ENCODE measurements at regions not wholly inside any gene's neighbourhood (a gene's known extent, or its start where the extent isn't known, plus 50 kb on each side); places are given as distances from the start of the nearest gene placed in this dataset.

DNA sequence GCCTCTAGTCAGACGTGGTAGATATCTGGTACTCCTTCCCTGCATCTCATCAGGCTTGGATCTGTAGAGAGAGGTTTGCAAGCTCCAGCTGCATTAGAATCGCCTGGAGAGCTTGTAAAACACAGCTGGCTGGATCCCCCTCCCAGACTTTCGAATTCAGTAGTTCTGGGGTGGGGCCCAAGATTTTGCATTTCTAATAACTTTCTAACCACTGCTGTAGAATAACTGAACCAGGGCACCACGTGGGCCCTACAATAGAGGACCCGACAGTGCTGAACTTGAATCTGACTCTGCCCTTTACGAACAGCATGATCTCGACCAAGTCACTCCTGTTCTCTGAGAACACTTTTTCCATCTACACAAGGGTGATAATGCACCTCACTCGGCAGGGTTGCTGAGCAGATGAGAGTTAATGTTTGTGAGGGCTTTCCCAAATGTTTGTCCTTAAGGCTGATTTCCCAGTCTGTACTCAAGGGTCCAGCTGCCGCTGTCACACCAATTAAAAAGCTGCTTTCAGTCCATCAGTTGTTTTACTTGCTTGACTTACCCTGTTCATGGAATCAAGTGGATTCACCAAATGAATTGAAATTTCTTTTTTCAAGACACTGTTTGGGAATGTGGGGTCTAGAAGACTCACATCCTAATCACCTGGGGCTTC is 86.6 kb upstream of the SLC24A4 start:
- H3K4me3 ChIP-seq (ENCODE audit: low read depth in 1 of 2, low read length in 2 of 2): no peak overlapping the region
- no peak overlapping the region for H3K9ac ChIP-seq (ENCODE audit: low read depth, low read length)
- no peak overlapping the region for H2AFZ ChIP-seq (ENCODE audit: low read depth, low read length)
- no peak overlapping the region for H3K27ac ChIP-seq (ENCODE audit: low read length)
- no peaks in the 10 kb centered on the region for H3K79me2 ChIP-seq (ENCODE audit: insufficient read depth, low read length)
- DNase-seq (no peak), ATAC-seq (ENCODE audit: insufficient read depth, low read depth) (no peak)
- H3K9me3 ChIP-seq (ENCODE audit: insufficient read depth, low read length, severe bottlenecking): no peaks in the 10 kb centered on the region
- H3K36me3 ChIP-seq (ENCODE audit: insufficient read depth, low read length): no peaks in the 10 kb centered on the region
- H4K20me1 ChIP-seq (ENCODE audit: insufficient read depth, low read length): no peaks in the 10 kb centered on the region
- no peak for TF ChIP-seq EZH2 (IDR thresholded peaks at IDR 0.05; ENCODE audit: borderline replicate concordance, low read depth, low read length, severe bottlenecking)
- no peak for TF ChIP-seq CTCF (IDR thresholded peaks at IDR 0.05; ENCODE audit: borderline replicate concordance, extremely low read depth, low read length, poor library complexity, severe bottlenecking)
- no peak overlapping the region for H3K4me2 ChIP-seq (ENCODE audit: insufficient read depth, low read length)
- H3K4me1 ChIP-seq (ENCODE audit: insufficient read depth, low read length): no peaks in the 10 kb centered on the region
- H3K27me3 ChIP-seq (ENCODE audit: insufficient read depth, low read length, poor library complexity): no peaks in the 10 kb centered on the region

GRCh38 chr14:92240658-92241057 is 82.3 kb upstream of the SLC24A4 start:
- no peak overlapping the region for H3K4me3 ChIP-seq (ENCODE audit: low read depth in 1 of 2, low read length in 2 of 2)
- TF ChIP-seq CTCF (IDR thresholded peaks at IDR 0.05; ENCODE audit: borderline replicate concordance, extremely low read depth, low read length, poor library complexity, severe bottlenecking): no peak
- TF ChIP-seq EZH2 (IDR thresholded peaks at IDR 0.05; ENCODE audit: borderline replicate concordance, low read depth, low read length, severe bottlenecking): no peak
- H3K36me3 ChIP-seq (ENCODE audit: insufficient read depth, low read length): no peaks in the 10 kb centered on the region
- H3K27me3 ChIP-seq (ENCODE audit: insufficient read depth, low read length, poor library complexity): no peaks in the 10 kb centered on the region
- H3K9me3 ChIP-seq (ENCODE audit: insufficient read depth, low read length, severe bottlenecking): peaks cover 7% of the 10 kb centered on the region
- H3K27ac ChIP-seq (ENCODE audit: low read length): no peak overlapping the region
- no peak overlapping the region for H3K9ac ChIP-seq (ENCODE audit: low read depth, low read length)
- no peak overlapping the region for H2AFZ ChIP-seq (ENCODE audit: low read depth, low read length)
- H4K20me1 ChIP-seq (ENCODE audit: insufficient read depth, low read length): no peaks in the 10 kb centered on the region
- H3K4me2 ChIP-seq (ENCODE audit: insufficient read depth, low read length): no peak overlapping the region
- no peaks in the 10 kb centered on the region for H3K79me2 ChIP-seq (ENCODE audit: insufficient read depth, low read length)
- DNase-seq: no peak
- ATAC-seq (ENCODE audit: insufficient read depth, low read depth): no peak
- H3K4me1 ChIP-seq (ENCODE audit: insufficient read depth, low read length): no peaks in the 10 kb centered on the region

GRCh38 chr14:92241966-92242595 is 80.9 kb upstream of the SLC24A4 start:
- Histone ChIP-seq H3K9me3 (ENCODE audit: insufficient read depth, low read length, severe bottlenecking) (peaks cover 11% of the 10 kb centered on the region), H3K4me2 (ENCODE audit: insufficient read depth, low read length) (no peak overlapping the region), H2AFZ (ENCODE audit: low read depth, low read length) (no peak overlapping the region), H4K20me1 (ENCODE audit: insufficient read depth, low read length) (no peaks in the 10 kb centered on the region), H3K79me2 (ENCODE audit: insufficient read depth, low read length) (no peaks in the 10 kb centered on the region), H3K9ac (ENCODE audit: low read depth, low read length) (no peak overlapping the region), H3K27ac (ENCODE audit: low read length) (no peak overlapping the region), H3K4me1 (ENCODE audit: insufficient read depth, low read length) (no peaks in the 10 kb centered on the region), H3K36me3 (ENCODE audit: insufficient read depth, low read length) (no peaks in the 10 kb centered on the region), H3K4me3 (ENCODE audit: low read depth in 1 of 2, low read length in 2 of 2) (no peak overlapping the region), H3K27me3 (ENCODE audit: insufficient read depth, low read length, poor library complexity) (no peaks in the 10 kb centered on the region)
- DNase-seq: no peak
- no peak for ATAC-seq (ENCODE audit: insufficient read depth, low read depth)
- TF ChIP-seq EZH2 (IDR thresholded peaks at IDR 0.05; ENCODE audit: borderline replicate concordance, low read depth, low read length, severe bottlenecking) (no peak), CTCF (IDR thresholded peaks at IDR 0.05; ENCODE audit: borderline replicate concordance, extremely low read depth, low read length, poor library complexity, severe bottlenecking) (no peak)
